ENCODE measurements at regions not wholly inside any gene's neighbourhood (a gene's known extent, or its start where the extent isn't known, plus 50 kb on each side); places are given as distances from the start of the nearest gene placed in this dataset.
"Not testable (repeated sequence)": the region's sequence is repeated elsewhere in the genome, so short reads cannot be mapped to it uniquely, and the experiment has no call there.

GRCh38 chr5:106530150-106530549 is 1140.6 kb downstream of the EFNA5 start:
- no peak for DNase-seq

- DNase-seq, result no peak
Measured at GRCh38 chr5:106525438-106525837, 1145.3 kb downstream of the EFNA5 start.

- DNase-seq, result no peak
Measured at GRCh38 chr5:106523852-106524251, 1146.9 kb downstream of the EFNA5 start.

- DNase-seq, result peak; percentile 9
Measured at GRCh38 chr5:106522296-106522695, 1148.4 kb downstream of the EFNA5 start.

- peak; percentile 66 for DNase-seq
Measured at GRCh38 chr5:106521701-106522100, 1149.0 kb downstream of the EFNA5 start.

- DNase-seq, result no peak
Measured at GRCh38 chr5:106510321-106510720, 1160.4 kb downstream of the EFNA5 start.

- no peak for DNase-seq
Measured at GRCh38 chr5:106508894-106509293, 1161.8 kb downstream of the EFNA5 start.

GRCh38 chr5:106493910-106494309 is 1176.8 kb downstream of the EFNA5 start:
- no peak for DNase-seq

- peak; percentile 32 for DNase-seq
Measured at GRCh38 chr5:106489004-106489403, 1181.7 kb downstream of the EFNA5 start.

- no peak for DNase-seq
Measured at GRCh38 chr5:106488407-106488806, 1182.3 kb downstream of the EFNA5 start.

GRCh38 chr5:106481374-106481773 is 1189.4 kb downstream of the EFNA5 start:
- peak; percentile 8 for DNase-seq

- DNase-seq, result no peak
Measured at GRCh38 chr5:106476630-106477029, 1194.1 kb downstream of the EFNA5 start.

- no peak for DNase-seq
Measured at GRCh38 chr5:106474066-106474465, 1196.7 kb downstream of the EFNA5 start.

GRCh38 chr5:106459541-106459940 is 1211.2 kb downstream of the EFNA5 start:
- no peak for DNase-seq

GRCh38 chr5:106454651-106455415 is 1215.9 kb downstream of the EFNA5 start:
- peak; percentile 40 for DNase-seq

GRCh38 chr5:106454050-106454449 is 1216.7 kb downstream of the EFNA5 start:
- DNase-seq, result no peak

- no peak for DNase-seq
Measured at GRCh38 chr5:106451998-106452397, 1218.7 kb downstream of the EFNA5 start.

- DNase-seq, result peak; percentile 36
Measured at GRCh38 chr5:106443746-106444145, 1227.0 kb downstream of the EFNA5 start.

GRCh38 chr5:106435185-106435584 is 1235.6 kb downstream of the EFNA5 start:
- DNase-seq, result no peak

GRCh38 chr5:106430733-106431132 is 1240.0 kb downstream of the EFNA5 start:
- DNase-seq, result not testable (repeated sequence)

- DNase-seq, result no peak
Measured at GRCh38 chr5:106423109-106423897, 1247.4 kb downstream of the EFNA5 start.

- no peak for DNase-seq
Measured at GRCh38 chr5:106420102-106420501, 1250.6 kb downstream of the EFNA5 start.

GRCh38 chr5:106418196-106418595 is 1252.5 kb downstream of the EFNA5 start:
- DNase-seq, result peak; percentile 44

- DNase-seq, result no peak
Measured at GRCh38 chr5:106417566-106417965, 1253.2 kb downstream of the EFNA5 start.

Data from fibroblast of skin of abdomen (primary cell).